ENCODE measurements at regions not wholly inside any gene's neighbourhood (a gene's known extent, or its start where the extent isn't known, plus 50 kb on each side); places are given as distances from the start of the nearest gene placed in this dataset.

GRCh38 chr10:43815181-43815885, 166.7 kb upstream of the ZNF32 start:
- TF ChIP-seq CTCF (IDR thresholded peaks at IDR 0.05 in 8 of 11, conservative IDR thresholded peaks at IDR 0.05 in 3 of 11) (no peak), POLR2AphosphoS5 (IDR thresholded peaks at IDR 0.05) (no peak), POLR2A (IDR thresholded peaks at IDR 0.05) (no peak)
